Progenitor cell of endocrine pancreas (in vitro differentiated cells): ENCODE measurements at regions not wholly inside any gene's neighbourhood (a gene's known extent, or its start where the extent isn't known, plus 50 kb on each side); places are given as distances from the start of the nearest gene placed in this dataset.

Experiments used
- DNase-seq: peaks from one replicate; pipeline ENCODE4 v3.0.0; 2021; ENCODE audit warnings: low spot score; ENCODE audit not compliant: unreplicated experiment
- H3K27ac Mint-ChIP-seq: 2 replicates; pipeline ENCODE4 v1.8.0; 2021; ENCODE audit warnings: mild to moderate bottlenecking, moderate library complexity, mixed read lengths
- H3K27me3 Mint-ChIP-seq: 2 replicates; pipeline ENCODE4 v1.8.0; 2021; ENCODE audit warnings: mixed read lengths
- H3K36me3 Mint-ChIP-seq: 2 replicates; pipeline ENCODE4 v1.8.0; 2022; ENCODE audit warnings: mixed read lengths; ENCODE audit not compliant: insufficient read depth
- H3K4me1 Mint-ChIP-seq: 2 replicates; pipeline ENCODE4 v1.8.0; 2021; ENCODE audit warnings: low read depth, mixed read lengths
- H3K4me3 Mint-ChIP-seq: 2 replicates; pipeline ENCODE4 v1.8.0; 2021; ENCODE audit warnings: low read depth, mild to moderate bottlenecking, moderate library complexity, mixed read lengths
- H3K9me3 Mint-ChIP-seq: 2 replicates; pipeline ENCODE4 v1.8.0; 2021; ENCODE audit warnings: low read depth, mixed read lengths
- TF ChIP-seq, protein P1 (sequence below): fragments of 200-600 bp; sonication (generic); IDR thresholded peaks from one replicate; pipeline ENCODE4 v1.5.0; 2021; ENCODE audit warnings: antibody characterized with exemption, mild to moderate bottlenecking; ENCODE audit not compliant: unreplicated experiment

DNA sequence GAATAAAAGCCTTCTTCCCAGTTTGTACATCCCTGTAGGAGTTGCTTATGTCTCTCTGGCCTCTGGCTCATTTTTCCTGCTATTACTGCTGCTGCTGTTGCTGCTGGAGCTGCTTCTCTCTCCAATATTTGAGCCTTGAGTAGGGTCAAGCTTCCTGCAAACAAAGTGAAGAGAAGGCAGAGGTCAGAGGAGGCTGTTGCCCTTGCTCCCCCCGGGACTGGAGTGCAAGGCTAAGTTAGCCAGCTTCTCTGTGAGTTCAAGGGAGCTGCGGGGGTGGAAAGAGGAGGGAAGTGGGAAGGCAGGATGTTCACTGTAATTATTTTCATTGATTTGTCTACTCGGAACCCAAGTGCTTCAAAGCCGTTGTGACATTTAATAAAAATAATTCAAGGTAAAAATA, 77.0 kb upstream of the TMEM132E start:
- H3K27me3 Mint-ChIP-seq = peaks cover 40% of the 10 kb centered on the region

DNA sequence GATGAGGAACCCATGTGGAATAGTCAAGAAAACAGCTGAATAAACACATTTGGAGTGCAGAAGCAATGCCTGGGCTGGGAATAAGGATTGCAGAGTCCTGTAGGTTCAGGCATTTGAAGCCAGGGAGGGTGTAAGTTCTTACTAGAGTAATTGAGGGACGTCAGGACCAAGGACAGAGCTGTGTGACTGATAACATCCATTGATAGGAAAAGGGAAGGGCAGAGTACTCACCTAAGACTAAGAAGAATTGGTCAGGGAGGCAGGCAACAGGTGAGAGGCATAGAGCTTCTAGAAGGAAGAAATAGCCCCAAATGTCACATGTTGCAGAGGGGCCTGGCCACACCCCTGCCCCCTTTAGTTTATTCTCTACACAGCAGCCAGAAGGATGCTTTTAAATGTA, 79.8 kb upstream of the TMEM132E start:
- Mint-ChIP-seq H3K4me3 (no peak overlapping the region), H3K4me1 (no peaks in the 10 kb centered on the region)
- TF ChIP-seq, protein P1, sequence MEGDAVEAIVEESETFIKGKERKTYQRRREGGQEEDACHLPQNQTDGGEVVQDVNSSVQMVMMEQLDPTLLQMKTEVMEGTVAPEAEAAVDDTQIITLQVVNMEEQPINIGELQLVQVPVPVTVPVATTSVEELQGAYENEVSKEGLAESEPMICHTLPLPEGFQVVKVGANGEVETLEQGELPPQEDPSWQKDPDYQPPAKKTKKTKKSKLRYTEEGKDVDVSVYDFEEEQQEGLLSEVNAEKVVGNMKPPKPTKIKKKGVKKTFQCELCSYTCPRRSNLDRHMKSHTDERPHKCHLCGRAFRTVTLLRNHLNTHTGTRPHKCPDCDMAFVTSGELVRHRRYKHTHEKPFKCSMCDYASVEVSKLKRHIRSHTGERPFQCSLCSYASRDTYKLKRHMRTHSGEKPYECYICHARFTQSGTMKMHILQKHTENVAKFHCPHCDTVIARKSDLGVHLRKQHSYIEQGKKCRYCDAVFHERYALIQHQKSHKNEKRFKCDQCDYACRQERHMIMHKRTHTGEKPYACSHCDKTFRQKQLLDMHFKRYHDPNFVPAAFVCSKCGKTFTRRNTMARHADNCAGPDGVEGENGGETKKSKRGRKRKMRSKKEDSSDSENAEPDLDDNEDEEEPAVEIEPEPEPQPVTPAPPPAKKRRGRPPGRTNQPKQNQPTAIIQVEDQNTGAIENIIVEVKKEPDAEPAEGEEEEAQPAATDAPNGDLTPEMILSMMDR = no peak

More for the DNA sequence above, 77.0 kb upstream of the TMEM132E start:
- no peak overlapping the region for H3K4me3 Mint-ChIP-seq
- DNase-seq = no peak
- no peaks in the 10 kb centered on the region for H3K4me1 Mint-ChIP-seq
- H3K36me3 Mint-ChIP-seq = no peaks in the 10 kb centered on the region
- no peaks in the 10 kb centered on the region for H3K9me3 Mint-ChIP-seq
- TF ChIP-seq, protein P1 = no peak
- H3K27ac Mint-ChIP-seq = no peak overlapping the region

DNA sequence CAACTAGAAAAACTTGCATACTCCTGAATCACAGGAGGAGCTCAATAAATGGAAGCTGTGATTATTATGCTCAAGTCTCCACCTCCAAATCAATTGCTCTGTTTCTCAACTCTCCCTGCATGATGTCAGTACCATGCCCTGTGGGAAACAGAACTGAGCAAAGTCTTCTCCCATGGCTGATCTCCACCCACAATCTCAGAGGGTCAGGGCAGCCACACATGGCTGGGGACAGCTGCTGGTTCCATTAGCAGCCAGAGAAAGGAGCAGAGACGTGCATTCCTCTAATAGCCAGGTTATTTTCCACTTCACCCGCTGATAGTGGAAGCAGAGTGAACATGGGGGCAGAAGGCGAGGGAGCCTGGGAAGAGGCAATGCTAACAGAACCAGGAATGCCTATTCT, 85.5 kb upstream of the TMEM132E start:
- TF ChIP-seq, protein P1 = no peak
- DNase-seq = no peak
- Mint-ChIP-seq H3K4me3 (no peak overlapping the region), H3K27me3 (peaks cover 55% of the 10 kb centered on the region), H3K4me1 (no peaks in the 10 kb centered on the region), H3K36me3 (no peaks in the 10 kb centered on the region), H3K27ac (no peak overlapping the region), H3K9me3 (no peaks in the 10 kb centered on the region)

More for the DNA sequence above, 79.8 kb upstream of the TMEM132E start:
- Mint-ChIP-seq H3K27me3 (peaks cover 26% of the 10 kb centered on the region), H3K36me3 (no peaks in the 10 kb centered on the region), H3K9me3 (no peaks in the 10 kb centered on the region), H3K27ac (no peak overlapping the region)
- no peak for DNase-seq

DNA sequence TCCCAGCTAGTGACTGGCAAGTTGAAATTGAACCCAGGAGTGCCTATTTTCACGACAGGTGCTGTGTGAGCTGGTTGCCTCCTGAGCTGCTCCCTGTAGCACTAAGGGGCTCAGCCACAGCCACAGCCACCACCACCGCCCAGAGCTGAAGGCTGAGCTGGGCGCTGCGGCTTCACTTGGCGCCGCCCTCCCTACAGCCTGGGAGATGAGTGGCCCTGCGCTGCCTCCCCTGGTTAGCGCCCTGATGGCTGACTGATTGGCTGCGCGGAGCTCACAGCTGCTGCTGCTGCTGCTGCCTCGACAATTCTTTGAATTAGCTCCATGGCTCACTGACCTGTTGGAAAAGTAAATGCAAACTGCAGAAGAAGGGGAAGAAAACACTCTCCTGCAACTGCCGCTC, 91.8 kb upstream of the TMEM132E start:
- no peak overlapping the region for H3K4me3 Mint-ChIP-seq
- H3K36me3 Mint-ChIP-seq = no peaks in the 10 kb centered on the region
- no peak overlapping the region for H3K27ac Mint-ChIP-seq
- no peak for DNase-seq
- no peaks in the 10 kb centered on the region for H3K9me3 Mint-ChIP-seq
- no peaks in the 10 kb centered on the region for H3K4me1 Mint-ChIP-seq
- TF ChIP-seq, protein P1 = no peak
- peaks cover 60% of the 10 kb centered on the region for H3K27me3 Mint-ChIP-seq

DNA sequence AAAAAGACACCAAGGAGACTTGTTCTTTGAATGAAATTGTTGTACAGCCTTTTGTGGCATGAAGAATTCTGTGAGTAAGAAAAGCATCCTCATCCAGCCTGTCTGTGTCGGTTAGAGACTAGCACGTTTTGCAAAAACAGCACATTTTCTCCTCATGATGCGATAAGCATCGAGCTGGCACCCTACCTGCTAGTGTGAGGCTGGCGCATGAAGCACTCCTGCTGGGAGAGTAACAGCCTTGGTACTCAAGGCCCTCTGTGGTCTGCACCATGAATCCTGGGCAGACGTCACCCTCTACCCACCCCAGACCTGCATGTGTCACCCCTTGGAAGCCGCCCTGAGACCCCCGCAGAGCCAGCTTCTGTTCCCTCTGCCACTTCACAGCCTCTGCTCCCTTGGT, 92.6 kb upstream of the TMEM132E start:
- TF ChIP-seq, protein P1 = no peak
- peaks cover 54% of the 10 kb centered on the region for H3K27me3 Mint-ChIP-seq
- no peak for DNase-seq
- H3K4me3 Mint-ChIP-seq = no peak overlapping the region
- H3K27ac Mint-ChIP-seq = no peak overlapping the region
- no peaks in the 10 kb centered on the region for H3K36me3 Mint-ChIP-seq
- no peaks in the 10 kb centered on the region for H3K4me1 Mint-ChIP-seq
- H3K9me3 Mint-ChIP-seq = no peaks in the 10 kb centered on the region

DNA sequence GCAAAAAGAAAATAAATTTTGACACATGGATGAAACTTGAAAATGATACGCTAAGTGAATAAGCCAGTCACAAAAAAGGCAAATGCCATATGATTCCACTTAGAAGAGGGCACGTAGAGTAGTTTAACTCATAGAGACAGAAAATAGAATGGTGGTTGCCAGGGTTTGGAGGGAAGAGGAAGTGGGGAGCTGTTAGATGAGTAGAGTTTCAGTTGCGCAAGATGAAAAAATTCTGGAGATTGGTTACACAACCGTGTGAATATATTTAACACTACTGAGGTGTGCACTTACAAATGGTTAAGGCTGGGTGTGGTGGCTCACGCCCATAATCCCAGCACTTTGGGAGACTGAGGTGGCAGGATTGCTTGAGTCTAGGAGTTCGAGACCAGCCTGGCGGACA, 93.4 kb upstream of the TMEM132E start:
- Mint-ChIP-seq H3K27me3 (peaks cover 49% of the 10 kb centered on the region), H3K36me3 (no peaks in the 10 kb centered on the region), H3K27ac (no peak overlapping the region), H3K4me1 (no peaks in the 10 kb centered on the region), H3K4me3 (no peak overlapping the region), H3K9me3 (no peaks in the 10 kb centered on the region)
- DNase-seq = no peak
- TF ChIP-seq, protein P1 = no peak
